Prostate gland (tissue), 2 donors: ENCODE measurements at regions not wholly inside any gene's neighbourhood (a gene's known extent, or its start where the extent isn't known, plus 50 kb on each side); places are given as distances from the start of the nearest gene placed in this dataset.
A peak's percentile ranks its signal among the peaks of the same experiment; 100 is the strongest.
"Not testable (repeated sequence)": the region's sequence is repeated elsewhere in the genome, so short reads cannot be mapped to it uniquely, and the experiment has no call there.

Source experiments
- DNase-seq: peaks from one replicate; pipeline ENCODE4 v3.0.0-alpha.2; 2019; ENCODE audit warnings: low spot score
- H3K27ac ChIP-seq, 2 donors: fragments of 200-600 bp; sonication (generic); 2 replicates each; pipeline ENCODE4 v1.5.1; 2017 to 2019
- H3K27me3 ChIP-seq: fragments of 200-600 bp; sonication (generic); replicated peaks from 2 replicates; pipeline ENCODE4 v1.5.1; 2019; ENCODE audit not compliant: insufficient read depth
- H3K36me3 ChIP-seq, 2 donors: fragments of 200-600 bp; sonication (generic); 1 replicate in 1 of 2; 2 replicates in 1 of 2; pipeline versions ENCODE4 v1.5.1 to v1.8.1; 2017 to 2019
- H3K4me1 ChIP-seq: fragments of 200-600 bp; sonication (generic); replicated peaks from 2 replicates; pipeline ENCODE4 v1.5.1; 2019
- H3K4me3 ChIP-seq, 2 donors: fragments of 200-600 bp; sonication (generic); 2 replicates each; pipeline ENCODE4 v1.5.1; 2017 to 2019
- H3K9me3 ChIP-seq: fragments of 200-600 bp; sonication (generic); 2 replicates; pipeline ENCODE4 v1.5.1; 2017
- POLR2A ChIP-seq: fragments of 450-650 bp; IDR thresholded peaks from one replicate; pipeline ENCODE4 v1.6.1; 2016; ENCODE audit warnings: antibody characterized with exemption, mild to moderate bottlenecking
- POLR2AphosphoS5 ChIP-seq: sonication (generic); formaldehyde crosslinking; IDR thresholded peaks from one replicate; pipeline ENCODE4 v1.6.1; 2017; ENCODE audit warnings: antibody characterized with exemption
- WGBS: methylation state at CpG from one replicate; pipeline ENCODE4 v1.1.5; 2018; 5-methylcytosine and 5-hydroxymethylcytosine counted together
- intact Hi-C: fragments of 100-400 bp; cut with DNase I; formaldehyde crosslinking; loops from one replicate; pipeline ENCODE4 v1.14.2; 2022
- TF ChIP-seq, protein P1 (sequence below), 4 experiments: fragments of 200-600 bp in 2 of 4; fragments of 450-650 bp in 2 of 4; sonication (generic) in 2 of 4; IDR thresholded peaks; 1 replicate in 3 of 4; 2 replicates in 1 of 4; pipeline ENCODE4 v1.5.1; 2016 to 2019; ENCODE audit warnings: antibody characterized with exemption in 4 of 4, mild to moderate bottlenecking in 2 of 4, moderate library complexity in 2 of 4

DNA sequence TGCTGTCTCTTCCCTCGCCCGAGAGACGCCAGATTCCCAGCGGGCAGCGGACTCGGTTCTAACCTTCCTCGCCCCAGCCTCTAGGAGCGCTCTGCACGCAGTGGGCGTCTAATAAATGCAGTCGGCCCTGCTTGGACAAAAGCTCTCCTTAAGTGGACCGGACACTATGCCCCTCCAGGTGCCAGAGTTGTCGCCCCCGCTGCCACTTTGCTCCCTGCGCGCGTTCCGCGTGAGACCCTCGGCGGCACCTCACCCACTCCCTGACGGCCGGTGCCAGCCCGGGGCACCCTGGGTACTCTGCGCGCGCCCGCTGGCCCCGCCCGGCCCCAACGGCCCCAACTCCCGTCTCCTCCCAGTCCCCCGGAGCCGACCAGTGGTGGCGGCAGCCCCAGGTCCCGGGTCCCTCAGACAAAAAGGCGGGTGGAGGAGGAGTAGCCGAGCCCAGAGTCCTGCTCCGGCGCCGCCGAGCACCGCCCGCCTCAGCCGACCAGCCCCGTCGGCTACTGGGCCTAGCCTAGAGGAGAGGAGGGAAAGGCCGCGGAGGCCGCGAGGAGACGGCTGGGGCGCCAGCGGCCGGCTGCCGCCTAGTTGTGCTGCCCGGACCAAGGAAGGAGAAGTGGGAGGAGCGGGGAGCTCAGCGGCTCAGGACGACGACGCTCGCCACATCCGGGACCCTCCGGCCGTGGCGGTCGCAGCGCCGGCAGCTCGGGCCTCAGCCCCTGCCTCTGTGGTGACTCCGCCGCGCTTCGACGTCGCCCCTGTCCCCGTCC lies 123.0 kb downstream of the GOSR1 start:
- no peaks in the 10 kb centered on the region for H3K9me3 ChIP-seq
- DNase-seq = peak; percentile 78
- peak overlapping the region; percentile 98 to 99 for H3K27ac ChIP-seq
- intact Hi-C loops = loop anchor here (5.0 kb wide), 2 partner anchors 123 to 307 kb away; partner anchors contain the start of genes GOSR1 and TEFM
- H3K4me3 ChIP-seq = peak overlapping the region; percentile 84 to 90
- H3K27me3 ChIP-seq = no peaks in the 10 kb centered on the region
- peak; percentile 83 for TF ChIP-seq POLR2A
- peak; percentile 72 for TF ChIP-seq POLR2AphosphoS5
- TF ChIP-seq, protein P1, sequence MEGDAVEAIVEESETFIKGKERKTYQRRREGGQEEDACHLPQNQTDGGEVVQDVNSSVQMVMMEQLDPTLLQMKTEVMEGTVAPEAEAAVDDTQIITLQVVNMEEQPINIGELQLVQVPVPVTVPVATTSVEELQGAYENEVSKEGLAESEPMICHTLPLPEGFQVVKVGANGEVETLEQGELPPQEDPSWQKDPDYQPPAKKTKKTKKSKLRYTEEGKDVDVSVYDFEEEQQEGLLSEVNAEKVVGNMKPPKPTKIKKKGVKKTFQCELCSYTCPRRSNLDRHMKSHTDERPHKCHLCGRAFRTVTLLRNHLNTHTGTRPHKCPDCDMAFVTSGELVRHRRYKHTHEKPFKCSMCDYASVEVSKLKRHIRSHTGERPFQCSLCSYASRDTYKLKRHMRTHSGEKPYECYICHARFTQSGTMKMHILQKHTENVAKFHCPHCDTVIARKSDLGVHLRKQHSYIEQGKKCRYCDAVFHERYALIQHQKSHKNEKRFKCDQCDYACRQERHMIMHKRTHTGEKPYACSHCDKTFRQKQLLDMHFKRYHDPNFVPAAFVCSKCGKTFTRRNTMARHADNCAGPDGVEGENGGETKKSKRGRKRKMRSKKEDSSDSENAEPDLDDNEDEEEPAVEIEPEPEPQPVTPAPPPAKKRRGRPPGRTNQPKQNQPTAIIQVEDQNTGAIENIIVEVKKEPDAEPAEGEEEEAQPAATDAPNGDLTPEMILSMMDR (IDR thresholded peaks at IDR 0.05) = peak in 3 of 4 experiments; percentile 15 to 67 (median 30)
- under 1% methylated on average over 62 of the region's 78 CpGs for WGBS
- H3K36me3 ChIP-seq = no peaks in the 10 kb centered on the region
- H3K4me1 ChIP-seq = no peaks in the 10 kb centered on the region

DNA sequence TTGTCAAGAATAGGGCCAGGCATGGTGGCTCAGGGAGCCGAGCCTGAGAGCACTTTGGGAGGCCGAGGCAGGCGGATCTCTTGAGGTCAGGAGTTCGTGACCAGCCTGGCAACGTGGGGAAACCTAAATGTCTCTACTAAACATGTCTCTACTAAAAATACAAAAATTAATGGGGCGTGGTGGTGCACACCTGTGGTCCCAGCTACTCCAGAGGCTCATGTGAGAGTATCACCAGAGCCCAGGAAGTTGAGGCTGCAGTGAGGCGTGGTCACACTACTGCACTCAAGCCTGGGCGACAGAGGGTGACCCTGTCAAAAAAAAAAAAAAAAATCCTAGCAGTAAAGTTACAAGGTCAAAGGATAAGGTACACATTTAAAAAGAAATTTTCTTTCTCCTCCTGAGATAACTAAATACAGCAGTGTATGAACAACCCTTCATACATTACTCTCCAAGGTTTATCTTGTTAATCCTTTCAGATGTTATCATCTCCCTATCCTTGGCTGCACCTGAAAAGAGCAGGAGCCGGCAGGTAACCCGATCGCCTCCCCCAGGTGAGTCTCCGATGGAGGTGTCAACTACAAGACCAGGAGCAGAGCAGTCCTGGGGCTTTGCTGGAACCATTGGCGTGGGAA lies 122.3 kb downstream of the GOSR1 start:
- no peak for TF ChIP-seq POLR2A
- TF ChIP-seq POLR2AphosphoS5 = no peak
- TF ChIP-seq, protein P1 (IDR thresholded peaks at IDR 0.05) = no peak

DNA sequence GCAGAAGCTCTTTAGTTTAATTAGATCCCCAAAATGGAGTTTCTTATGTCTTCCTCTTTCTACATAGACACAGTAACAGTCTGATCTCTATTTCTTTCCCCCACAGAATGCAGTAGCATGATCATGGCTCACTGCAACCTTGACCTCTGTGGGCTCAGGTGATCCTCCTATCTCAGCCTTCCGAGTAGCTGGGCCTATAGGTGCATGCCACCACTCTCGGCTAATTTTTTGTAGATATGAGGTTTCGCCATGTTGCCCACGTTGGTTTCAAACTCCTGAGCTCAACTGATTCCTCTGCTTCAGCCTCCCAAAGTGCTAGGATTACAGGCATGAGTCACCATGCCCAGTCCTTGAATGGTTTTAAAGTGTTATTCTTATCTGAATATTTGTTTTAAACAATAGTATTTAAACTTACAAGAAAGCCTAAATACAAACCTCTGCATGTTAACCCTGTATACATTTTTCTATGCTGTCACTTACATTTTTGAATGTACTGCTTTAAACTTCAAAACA lies 120.6 kb downstream of the GOSR1 start:
- H3K4me1 ChIP-seq = no peaks in the 10 kb centered on the region
- intact Hi-C loops = no loop called here
- H3K4me3 ChIP-seq = no peak overlapping the region
- H3K9me3 ChIP-seq = no peaks in the 10 kb centered on the region
- no peak for TF ChIP-seq POLR2AphosphoS5
- TF ChIP-seq POLR2A = no peak
- TF ChIP-seq, protein P1 (IDR thresholded peaks at IDR 0.05) = no peak
- DNase-seq = no peak
- H3K27ac ChIP-seq = no peak overlapping the region
- no peaks in the 10 kb centered on the region for H3K27me3 ChIP-seq
- H3K36me3 ChIP-seq = no peaks in the 10 kb centered on the region
- 90% methylated on average over 4 of the region's 4 CpGs for WGBS

More for the DNA sequence above, 122.3 kb downstream of the GOSR1 start:
- WGBS = 32% methylated on average over 13 of the region's 13 CpGs
- Histone ChIP-seq H3K4me3 (peak overlapping the region; percentile 84 to 90), H3K36me3 (no peaks in the 10 kb centered on the region), H3K27me3 (no peaks in the 10 kb centered on the region), H3K4me1 (no peaks in the 10 kb centered on the region), H3K27ac (peak overlapping the region; percentile 98 to 99), H3K9me3 (no peaks in the 10 kb centered on the region)
- intact Hi-C loops = loop anchor here (5.0 kb wide), 2 partner anchors 122 to 308 kb away; partner anchors contain the start of genes GOSR1 and TEFM
- DNase-seq = no peak

DNA sequence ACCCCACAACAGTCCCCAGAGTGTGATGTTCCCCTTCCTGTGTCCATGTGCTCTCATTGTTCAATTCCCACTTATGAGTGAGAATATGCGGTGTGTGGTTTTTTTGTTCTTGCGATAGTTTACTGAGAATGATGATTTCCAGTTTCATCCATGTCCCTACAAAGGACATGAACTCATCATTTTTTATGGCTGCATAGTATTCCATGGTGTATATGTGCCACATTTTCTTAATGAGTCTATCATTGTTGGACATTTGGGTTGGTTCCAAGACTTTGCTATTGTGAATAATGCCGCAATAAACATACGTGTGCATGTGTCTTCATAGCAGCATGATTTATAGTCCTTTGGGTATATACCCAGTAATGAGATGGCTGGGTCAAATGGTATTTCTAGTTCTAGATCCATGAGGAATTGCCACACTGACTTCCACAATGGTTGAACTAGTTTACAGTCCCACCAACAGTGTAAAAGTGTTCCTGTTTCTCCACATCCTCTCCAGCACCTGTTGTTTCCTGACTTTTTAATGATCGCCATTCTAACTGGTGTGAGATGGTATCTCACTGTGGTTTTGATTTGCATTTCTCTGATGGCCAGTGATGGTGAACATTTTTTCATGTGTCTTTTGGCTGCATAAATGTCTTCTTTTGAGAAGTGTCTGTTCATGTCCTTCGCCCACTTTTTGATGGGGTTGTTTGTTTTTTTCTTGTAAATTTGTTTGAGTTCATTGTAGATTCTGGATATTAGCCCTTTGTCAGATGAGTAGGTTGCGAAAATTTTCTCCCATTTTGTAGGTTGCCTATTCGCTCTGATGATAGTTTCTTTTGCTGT lies 120.0 kb downstream of the GOSR1 start:
- H3K9me3 ChIP-seq, H3K27me3 ChIP-seq, H3K4me1 ChIP-seq, H3K36me3 ChIP-seq, H3K27ac ChIP-seq, H3K4me3 ChIP-seq, DNase-seq, intact Hi-C loops: not testable (repeated sequence)
- WGBS = 96% methylated on average over 7 of the region's 8 CpGs

DNA sequence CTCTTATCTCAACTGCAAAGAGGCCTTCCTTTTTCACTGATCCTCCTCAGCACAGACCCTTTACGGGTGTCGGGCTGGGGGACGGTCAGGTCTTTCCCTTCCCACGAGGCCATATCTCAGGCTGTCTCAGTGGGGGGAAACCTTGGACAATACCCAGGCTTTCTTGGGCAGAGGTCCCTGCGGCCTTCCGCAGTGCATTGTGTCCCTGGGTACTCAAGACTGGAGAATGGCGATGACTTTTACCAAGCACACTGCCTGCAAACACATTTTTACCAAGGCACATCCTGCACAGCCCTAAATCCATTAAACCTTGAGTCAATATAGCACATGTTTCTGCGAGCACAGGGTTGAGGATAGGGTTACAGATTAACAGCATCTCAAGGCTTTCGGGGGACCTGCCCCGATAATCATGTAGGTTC lies 117.8 kb downstream of the GOSR1 start:
- H3K36me3 ChIP-seq, H3K4me3 ChIP-seq, H3K4me1 ChIP-seq, DNase-seq, H3K27ac ChIP-seq, intact Hi-C loops, H3K9me3 ChIP-seq, H3K27me3 ChIP-seq: not testable (repeated sequence)
- WGBS = 74% methylated on average over 10 of the region's 10 CpGs
